Left lung (tissue), 4 donors: ENCODE measurements at regions not wholly inside any gene's neighbourhood (a gene's known extent, or its start where the extent isn't known, plus 50 kb on each side); places are given as distances from the start of the nearest gene placed in this dataset.

ENCODE experiments used
- ATAC-seq: fragments of 200-7000 bp; cut with Tn5 transposase; one replicate; pipeline ENCODE4 v1.9.1; 2020; ENCODE audit warnings: moderate library complexity
- DNase-seq, 4 donors: peaks; one replicate each; pipeline ENCODE4 v3.0.0-alpha.2; 2013 to 2020
- H3K27ac ChIP-seq, 2 donors: fragments of 200-600 bp; sonication (generic) in 1 of 2; one replicate each; pipeline versions ENCODE4 v1.5.0 to v1.8.0; 2020 to 2021
- H3K27me3 ChIP-seq, 2 donors: fragments of 200-600 bp; sonication (generic) in 1 of 2; one replicate each; pipeline versions ENCODE4 v1.5.0 to v1.8.0; 2020 to 2021
- H3K36me3 ChIP-seq, 2 donors: fragments of 200-600 bp; sonication (generic) in 1 of 2; one replicate each; pipeline versions ENCODE4 v1.5.0 to v1.8.0; 2020 to 2021
- H3K4me1 ChIP-seq, 2 donors: fragments of 200-600 bp; one replicate each; pipeline ENCODE4 v1.8.0; 2021
- H3K4me3 ChIP-seq, 2 donors: fragments of 200-600 bp; sonication (generic) in 1 of 2; one replicate each; pipeline versions ENCODE4 v1.5.0 to v1.8.0; 2020 to 2021; ENCODE audit warnings: mild to moderate bottlenecking in 1 of 2
- H3K9me3 ChIP-seq, 2 donors: fragments of 200-600 bp; sonication (generic) in 1 of 2; one replicate each; pipeline versions ENCODE4 v1.5.0 to v1.8.0; 2020 to 2021
- CTCF ChIP-seq, 2 donors: fragments of 200-600 bp; sonication (generic) in 1 of 2; IDR thresholded peaks; one replicate each; pipeline versions ENCODE4 v1.5.0 to v1.8.0; 2021; ENCODE audit warnings: antibody characterized with exemption in 2 of 2
- intact Hi-C, 2 donors: fragments of 100-400 bp; cut with DNase I; formaldehyde crosslinking; loops; one replicate each; pipeline versions ENCODE4 v1.11.2 to v1.14.2; 2022
- donor health status: DM: no; HTN: yes; CAD: no.
- donor health status: DM: no; HTN: no; CAD: no.

GRCh38 chr3:31077021-31077601, 182.7 kb upstream of the GADL1 start:
- no peaks in the 10 kb centered on the region for H3K4me1 ChIP-seq
- no peak for DNase-seq
- H3K9me3 ChIP-seq: no peaks in the 10 kb centered on the region
- no peak for TF ChIP-seq CTCF (IDR thresholded peaks at IDR 0.05)
- ATAC-seq: peak; percentile 63
- H3K27ac ChIP-seq: no peak overlapping the region
- no peak overlapping the region for H3K4me3 ChIP-seq
- H3K27me3 ChIP-seq: no peaks in the 10 kb centered on the region
- no peaks in the 10 kb centered on the region for H3K36me3 ChIP-seq
- intact Hi-C loops: no loop called here

GRCh38 chr3:31077826-31078225, 183.4 kb upstream of the GADL1 start:
- intact Hi-C loops: no loop called here
- H3K27me3 ChIP-seq: no peaks in the 10 kb centered on the region
- no peaks in the 10 kb centered on the region for H3K36me3 ChIP-seq
- H3K4me3 ChIP-seq: no peak overlapping the region
- no peaks in the 10 kb centered on the region for H3K4me1 ChIP-seq
- DNase-seq (no peak), ATAC-seq (no peak)
- TF ChIP-seq CTCF (IDR thresholded peaks at IDR 0.05): no peak
- H3K27ac ChIP-seq: no peak overlapping the region
- no peaks in the 10 kb centered on the region for H3K9me3 ChIP-seq

- no peak for TF ChIP-seq CTCF (IDR thresholded peaks at IDR 0.05)
- H3K9me3 ChIP-seq: no peaks in the 10 kb centered on the region
- no peaks in the 10 kb centered on the region for H3K36me3 ChIP-seq
- intact Hi-C loops: no loop called here
- H3K4me1 ChIP-seq: no peaks in the 10 kb centered on the region
- ATAC-seq: no peak
- no peak overlapping the region for H3K4me3 ChIP-seq
- DNase-seq: no peak
- no peaks in the 10 kb centered on the region for H3K27me3 ChIP-seq
- H3K27ac ChIP-seq: no peak overlapping the region
Measured at GRCh38 chr3:31079689-31080088, 185.2 kb upstream of the GADL1 start.

- no peaks in the 10 kb centered on the region for H3K4me1 ChIP-seq
- DNase-seq: peak in 1 of 4 donors; percentile 8
- intact Hi-C loops: no loop called here
- no peaks in the 10 kb centered on the region for H3K27me3 ChIP-seq
- H3K4me3 ChIP-seq: no peak overlapping the region
- no peak for TF ChIP-seq CTCF (IDR thresholded peaks at IDR 0.05)
- peak; percentile 80 for ATAC-seq
- no peaks in the 10 kb centered on the region for H3K36me3 ChIP-seq
- H3K9me3 ChIP-seq: no peaks in the 10 kb centered on the region
- no peak overlapping the region for H3K27ac ChIP-seq
Measured at GRCh38 chr3:31081018-31081662, 186.7 kb upstream of the GADL1 start.

GRCh38 chr3:31086148-31086547, 191.7 kb upstream of the GADL1 start:
- intact Hi-C loops: no loop called here
- no peaks in the 10 kb centered on the region for H3K4me1 ChIP-seq
- peak; percentile 13 for ATAC-seq
- H3K27me3 ChIP-seq: no peaks in the 10 kb centered on the region
- H3K36me3 ChIP-seq: no peaks in the 10 kb centered on the region
- no peak overlapping the region for H3K27ac ChIP-seq
- H3K4me3 ChIP-seq: no peak overlapping the region
- no peaks in the 10 kb centered on the region for H3K9me3 ChIP-seq
- no peak for TF ChIP-seq CTCF (IDR thresholded peaks at IDR 0.05)
- no peak for DNase-seq
